ENCODE measurements at regions not wholly inside any gene's neighbourhood (a gene's known extent, or its start where the extent isn't known, plus 50 kb on each side); places are given as distances from the start of the nearest gene placed in this dataset.

DNA sequence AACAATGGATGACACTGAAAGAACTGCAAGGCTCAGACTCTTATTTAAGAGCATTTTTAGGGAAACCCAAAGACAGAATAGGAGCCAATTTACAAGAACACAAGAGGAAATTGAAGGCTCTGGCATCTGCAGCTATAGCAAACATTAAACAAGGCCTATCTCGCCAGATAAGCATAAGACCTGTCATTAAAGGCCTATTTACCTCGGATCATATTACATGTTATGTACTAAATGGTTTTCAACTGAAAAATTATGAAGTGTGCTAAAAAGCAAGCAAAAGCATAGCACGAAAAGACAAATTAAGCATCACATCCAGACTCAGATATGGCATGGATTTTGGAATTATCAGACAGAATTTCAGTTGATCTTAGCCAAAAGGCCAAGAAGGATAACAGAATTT lies 617.1 kb downstream of the SQOR start:
- no peak for DNase-seq (ENCODE audit: low read depth)
- TF ChIP-seq, protein P1, sequence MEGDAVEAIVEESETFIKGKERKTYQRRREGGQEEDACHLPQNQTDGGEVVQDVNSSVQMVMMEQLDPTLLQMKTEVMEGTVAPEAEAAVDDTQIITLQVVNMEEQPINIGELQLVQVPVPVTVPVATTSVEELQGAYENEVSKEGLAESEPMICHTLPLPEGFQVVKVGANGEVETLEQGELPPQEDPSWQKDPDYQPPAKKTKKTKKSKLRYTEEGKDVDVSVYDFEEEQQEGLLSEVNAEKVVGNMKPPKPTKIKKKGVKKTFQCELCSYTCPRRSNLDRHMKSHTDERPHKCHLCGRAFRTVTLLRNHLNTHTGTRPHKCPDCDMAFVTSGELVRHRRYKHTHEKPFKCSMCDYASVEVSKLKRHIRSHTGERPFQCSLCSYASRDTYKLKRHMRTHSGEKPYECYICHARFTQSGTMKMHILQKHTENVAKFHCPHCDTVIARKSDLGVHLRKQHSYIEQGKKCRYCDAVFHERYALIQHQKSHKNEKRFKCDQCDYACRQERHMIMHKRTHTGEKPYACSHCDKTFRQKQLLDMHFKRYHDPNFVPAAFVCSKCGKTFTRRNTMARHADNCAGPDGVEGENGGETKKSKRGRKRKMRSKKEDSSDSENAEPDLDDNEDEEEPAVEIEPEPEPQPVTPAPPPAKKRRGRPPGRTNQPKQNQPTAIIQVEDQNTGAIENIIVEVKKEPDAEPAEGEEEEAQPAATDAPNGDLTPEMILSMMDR (IDR thresholded peaks at IDR 0.05; ENCODE audit: insufficient read depth, low read depth, low read length, missing control alignments): no peak

DNA sequence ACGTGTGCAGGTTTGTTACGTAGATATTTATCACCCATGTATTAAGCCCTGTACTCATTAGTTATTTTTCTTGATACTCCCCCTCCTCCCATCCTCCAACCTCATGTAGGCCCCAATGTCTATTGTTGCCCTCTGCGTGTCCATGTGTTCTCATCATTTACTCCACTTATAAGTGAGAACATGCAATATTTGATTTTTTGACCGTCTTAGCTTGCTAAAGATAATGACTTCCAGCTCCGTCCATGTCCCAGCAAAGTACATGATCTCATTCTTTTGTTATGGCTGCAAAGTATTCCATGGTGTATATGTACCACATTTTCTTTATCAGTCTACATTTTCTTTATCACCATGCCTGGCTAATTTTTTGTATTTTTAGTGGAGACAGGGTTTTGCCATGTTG lies 623.2 kb downstream of the SQOR start:
- TF ChIP-seq, protein P1 (IDR thresholded peaks at IDR 0.05; ENCODE audit: insufficient read depth, low read depth, low read length, missing control alignments): no peak
- no peak overlapping the region for H3K4me3 ChIP-seq (ENCODE audit: low read depth, low read length)
- no peak for DNase-seq (ENCODE audit: low read depth)

More for the DNA sequence above, 617.1 kb downstream of the SQOR start:
- H3K4me3 ChIP-seq (ENCODE audit: low read depth, low read length): no peak overlapping the region

DNA sequence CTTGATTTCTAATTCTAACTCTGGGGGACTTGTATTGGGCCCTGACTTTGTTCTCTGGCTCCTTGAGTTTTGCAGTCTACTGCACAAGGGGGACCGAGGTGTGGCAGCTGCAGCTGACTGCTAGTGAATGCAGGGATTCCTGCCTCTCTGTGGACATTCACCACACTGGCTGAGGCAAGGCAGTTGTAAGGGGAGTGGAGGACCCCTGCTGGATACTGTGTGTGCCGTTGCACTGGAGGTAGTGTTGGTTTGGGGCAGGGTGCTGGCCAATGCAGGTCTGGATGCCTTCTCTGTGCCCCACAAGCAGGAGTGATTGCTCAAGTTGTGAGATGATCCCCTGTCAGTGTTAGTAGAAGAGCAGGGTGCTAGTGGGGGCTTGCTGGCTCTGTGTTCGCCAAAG lies 626.1 kb downstream of the SQOR start:
- no peak overlapping the region for H3K4me3 ChIP-seq (ENCODE audit: low read depth, low read length)
- TF ChIP-seq, protein P1 (IDR thresholded peaks at IDR 0.05; ENCODE audit: insufficient read depth, low read depth, low read length, missing control alignments): no peak
- no peak for DNase-seq (ENCODE audit: low read depth)

DNA sequence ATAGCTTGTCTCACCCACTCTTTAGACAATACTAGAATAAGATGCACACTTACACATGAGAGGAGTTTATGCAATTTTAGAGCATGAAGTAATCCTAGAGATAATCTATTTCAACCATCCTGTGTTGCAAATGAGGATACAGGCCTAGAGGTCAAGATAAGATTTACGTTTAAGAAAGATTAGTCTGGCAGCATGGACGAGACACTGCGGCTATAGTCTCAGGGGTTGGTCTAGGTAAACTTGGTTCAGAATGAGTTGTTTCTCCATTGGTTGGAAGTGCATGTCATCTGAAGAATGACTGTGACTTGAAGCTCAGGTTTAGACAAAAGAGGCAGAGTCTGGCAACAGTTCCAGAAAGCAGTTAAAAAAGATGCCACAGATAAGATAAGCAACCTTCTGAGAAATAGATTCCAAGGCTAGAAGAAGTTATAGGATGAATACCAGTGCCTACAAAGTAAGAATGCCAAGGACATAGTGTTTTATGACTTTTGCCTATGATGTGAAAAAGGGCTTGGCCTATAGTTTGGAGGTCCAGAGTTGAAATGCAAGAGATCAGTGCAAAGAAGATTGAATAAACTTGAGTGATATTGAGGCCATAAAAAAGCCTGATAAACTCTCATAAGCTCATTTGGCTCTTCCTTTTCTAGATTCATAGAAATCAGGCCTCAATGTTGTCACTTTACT lies 631.0 kb downstream of the SQOR start:
- DNase-seq (ENCODE audit: low read depth): no peak
- TF ChIP-seq, protein P1 (IDR thresholded peaks at IDR 0.05; ENCODE audit: insufficient read depth, low read depth, low read length, missing control alignments): no peak
- no peak overlapping the region for H3K4me3 ChIP-seq (ENCODE audit: low read depth, low read length)

DNA sequence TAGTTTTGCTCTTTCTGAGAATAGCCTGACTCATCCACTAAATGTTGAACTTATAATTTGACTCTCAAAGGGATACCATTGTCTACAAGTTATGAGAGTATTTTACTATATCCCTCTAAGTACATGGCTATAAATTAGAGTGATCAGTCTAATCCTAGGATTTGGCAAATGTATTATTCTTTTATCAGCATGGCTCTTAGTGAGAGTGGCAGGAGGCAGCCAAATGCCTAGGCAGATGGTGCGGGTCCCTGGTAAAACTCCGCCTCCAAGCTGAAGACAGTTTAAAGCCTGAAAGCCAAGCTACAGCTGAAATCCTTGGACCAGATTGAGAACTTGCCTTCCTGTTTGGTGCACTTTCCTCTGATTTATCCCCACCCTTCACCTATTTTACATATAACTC lies 631.8 kb downstream of the SQOR start:
- H3K4me3 ChIP-seq (ENCODE audit: low read depth, low read length): no peak overlapping the region
- DNase-seq (ENCODE audit: low read depth): no peak
- TF ChIP-seq, protein P1 (IDR thresholded peaks at IDR 0.05; ENCODE audit: insufficient read depth, low read depth, low read length, missing control alignments): no peak

DNA sequence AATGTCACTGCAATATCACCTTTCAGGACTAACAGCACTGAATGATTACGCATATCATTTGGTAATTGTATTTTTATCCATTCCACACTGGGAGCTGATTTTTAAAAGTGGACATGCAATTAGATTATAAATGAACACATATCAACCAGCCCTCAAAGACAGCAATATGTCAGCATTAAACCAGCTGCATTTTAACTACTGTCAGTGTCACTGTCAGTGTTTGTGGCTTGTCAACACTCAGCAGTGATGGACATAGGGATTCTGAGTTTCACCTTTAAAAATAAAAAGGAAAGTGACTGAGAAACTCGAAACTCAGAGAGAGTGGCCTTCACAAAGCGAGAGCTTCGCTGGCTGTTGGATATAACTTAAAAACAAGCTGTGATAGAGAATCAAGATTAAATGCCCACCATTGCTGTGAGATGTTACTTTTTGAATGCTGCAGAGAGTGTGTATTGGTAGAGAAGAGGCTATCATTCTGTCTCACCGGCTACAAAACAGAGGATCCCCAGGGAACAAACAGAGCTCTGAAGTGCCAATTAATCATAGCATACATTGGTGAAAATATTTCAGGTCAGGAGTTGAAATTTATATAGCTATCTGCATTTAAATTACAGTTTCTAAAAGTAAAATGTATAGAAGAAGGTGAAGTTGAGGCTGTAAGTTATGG lies 635.8 kb downstream of the SQOR start:
- no peak for DNase-seq (ENCODE audit: low read depth)
- TF ChIP-seq, protein P1 (IDR thresholded peaks at IDR 0.05; ENCODE audit: insufficient read depth, low read depth, low read length, missing control alignments): no peak
- H3K4me3 ChIP-seq (ENCODE audit: low read depth, low read length): no peak overlapping the region
